ENCODE measurements at regions not wholly inside any gene's neighbourhood (a gene's known extent, or its start where the extent isn't known, plus 50 kb on each side); places are given as distances from the start of the nearest gene placed in this dataset.

DNA sequence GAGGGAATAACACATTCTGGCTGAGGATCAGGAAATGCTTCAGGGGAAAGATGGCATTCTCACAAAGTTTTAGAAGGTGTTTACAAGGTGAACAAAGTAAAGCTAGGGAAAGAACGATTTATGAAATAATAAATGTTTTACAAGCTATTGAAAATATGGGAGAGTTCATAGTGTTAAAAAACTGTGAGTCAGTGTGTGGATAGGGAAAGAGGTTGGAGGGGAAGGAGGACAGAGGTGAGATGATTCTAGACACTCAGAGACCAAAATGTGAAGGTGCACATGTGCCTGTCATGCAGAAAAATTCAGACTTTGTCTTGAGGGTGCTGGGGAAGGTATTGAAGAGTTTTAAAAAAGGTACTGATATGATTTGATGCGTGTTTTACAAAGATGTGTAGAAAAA, 476.1 kb downstream of the TDRD3 start:
- TF ChIP-seq ARNT (IDR thresholded peaks at IDR 0.05) = no peak
- TF ChIP-seq, protein P1, sequence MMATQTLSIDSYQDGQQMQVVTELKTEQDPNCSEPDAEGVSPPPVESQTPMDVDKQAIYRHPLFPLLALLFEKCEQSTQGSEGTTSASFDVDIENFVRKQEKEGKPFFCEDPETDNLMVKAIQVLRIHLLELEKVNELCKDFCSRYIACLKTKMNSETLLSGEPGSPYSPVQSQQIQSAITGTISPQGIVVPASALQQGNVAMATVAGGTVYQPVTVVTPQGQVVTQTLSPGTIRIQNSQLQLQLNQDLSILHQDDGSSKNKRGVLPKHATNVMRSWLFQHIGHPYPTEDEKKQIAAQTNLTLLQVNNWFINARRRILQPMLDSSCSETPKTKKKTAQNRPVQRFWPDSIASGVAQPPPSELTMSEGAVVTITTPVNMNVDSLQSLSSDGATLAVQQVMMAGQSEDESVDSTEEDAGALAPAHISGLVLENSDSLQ (IDR thresholded peaks at IDR 0.05) = no peak
